Dedifferentiated amniotic fluid mesenchymal stem cell (primary cell): ENCODE measurements at regions not wholly inside any gene's neighbourhood (a gene's known extent, or its start where the extent isn't known, plus 50 kb on each side); places are given as distances from the start of the nearest gene placed in this dataset.
"Not testable (repeated sequence)": the region's sequence is repeated elsewhere in the genome, so short reads cannot be mapped to it uniquely, and the experiment has no call there.

ENCODE experiments used
- DNase-seq: peaks from one replicate; pipeline ENCODE4 v3.0.0-alpha.2; 2016; ENCODE audit errors: extremely low spot score

- no peak for DNase-seq
These were observed 72.1 kb downstream of the AKR1C4 start for GRCh38 chr10:5268743-5269142.

DNA sequence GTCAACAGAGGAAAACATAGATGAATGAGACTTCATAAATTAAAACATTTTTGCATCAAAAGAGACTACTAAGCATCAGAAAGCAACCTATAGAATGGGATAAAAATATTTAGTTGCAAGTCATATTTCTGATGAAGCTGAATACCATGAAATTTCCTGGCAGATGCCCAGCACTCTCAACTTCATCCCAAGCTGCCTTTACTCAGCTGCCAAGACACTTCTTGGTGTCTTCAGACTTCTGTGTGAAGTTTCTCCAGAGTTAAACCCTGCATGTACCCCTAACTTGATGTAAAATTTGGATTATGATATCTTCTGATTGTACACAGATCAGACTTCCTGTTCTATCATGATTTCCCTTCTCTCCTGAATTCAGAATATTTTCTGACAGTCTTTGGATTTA is 73.2 kb downstream of the AKR1C4 start:
- DNase-seq: no peak

DNA sequence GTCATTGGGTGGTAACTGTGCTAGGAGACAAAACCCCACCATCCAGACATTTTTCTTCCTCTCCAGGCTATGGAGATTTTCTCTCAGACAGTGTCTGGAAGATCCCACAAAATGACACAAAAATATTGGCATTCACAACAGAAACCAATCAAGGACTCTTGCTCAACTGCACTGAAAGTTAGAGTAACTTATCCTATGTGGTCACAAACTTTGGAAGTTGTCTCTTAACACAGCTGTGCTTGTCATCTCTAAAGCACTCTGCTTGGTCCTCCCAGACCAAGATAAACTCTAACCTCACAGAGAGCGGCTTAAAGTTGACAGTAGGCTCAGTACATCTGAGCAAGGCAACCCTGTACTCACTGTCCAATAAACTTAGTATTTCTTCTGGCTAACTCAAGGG is 74.9 kb downstream of the AKR1C4 start:
- DNase-seq: no peak

- no peak for DNase-seq
These were observed 75.6 kb downstream of the AKR1C4 start for GRCh38 chr10:5272065-5272803.

GRCh38 chr10:5274795-5275194 is 78.2 kb downstream of the AKR1C4 start:
- no peak for DNase-seq

GRCh38 chr10:5281356-5281755 is 83.4 kb upstream of the UCN3 start:
- no peak for DNase-seq

GRCh38 chr10:5282137-5282536 is 82.6 kb upstream of the UCN3 start:
- DNase-seq: no peak

DNA sequence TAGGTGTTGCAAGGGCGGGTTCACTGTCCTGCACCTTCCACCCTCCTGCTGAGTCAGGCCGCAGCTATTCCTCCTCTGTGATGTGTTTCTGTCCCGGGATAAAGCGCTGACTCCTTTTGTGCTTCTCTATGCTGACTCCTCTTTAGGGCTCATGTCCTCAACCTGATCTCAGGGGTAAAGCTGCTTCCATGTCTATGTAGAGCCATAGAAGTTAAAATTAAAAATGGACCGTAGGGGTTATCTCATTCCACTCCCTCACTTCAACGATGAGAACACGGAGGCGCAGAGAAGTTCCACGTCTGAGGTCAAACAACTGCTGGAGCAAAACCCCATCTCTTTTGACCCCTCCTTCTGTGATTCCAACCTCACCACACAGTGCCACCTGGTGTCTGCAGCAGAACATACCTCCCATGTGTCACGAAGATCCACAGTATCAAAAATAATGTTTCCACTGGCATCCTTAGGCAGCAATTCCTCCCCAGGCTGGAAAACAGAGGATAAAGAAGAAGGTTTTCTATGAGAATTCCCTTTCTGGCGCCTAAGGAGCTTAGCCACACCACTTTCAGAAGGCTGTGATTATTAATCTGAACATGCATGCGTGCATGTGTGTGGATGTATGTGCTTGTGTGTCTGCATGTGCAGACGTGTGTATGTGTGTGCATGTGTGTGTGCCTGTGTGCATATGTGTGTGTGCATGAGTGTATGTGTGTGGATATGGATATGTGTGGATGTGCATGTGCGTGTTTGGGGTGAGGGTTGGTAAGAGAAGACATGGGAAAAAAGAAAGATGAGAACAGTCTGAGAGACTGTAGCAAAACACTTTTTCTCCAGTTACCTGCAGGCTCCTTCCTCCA is 81.2 kb upstream of the UCN3 start:
- DNase-seq: no peak

DNA sequence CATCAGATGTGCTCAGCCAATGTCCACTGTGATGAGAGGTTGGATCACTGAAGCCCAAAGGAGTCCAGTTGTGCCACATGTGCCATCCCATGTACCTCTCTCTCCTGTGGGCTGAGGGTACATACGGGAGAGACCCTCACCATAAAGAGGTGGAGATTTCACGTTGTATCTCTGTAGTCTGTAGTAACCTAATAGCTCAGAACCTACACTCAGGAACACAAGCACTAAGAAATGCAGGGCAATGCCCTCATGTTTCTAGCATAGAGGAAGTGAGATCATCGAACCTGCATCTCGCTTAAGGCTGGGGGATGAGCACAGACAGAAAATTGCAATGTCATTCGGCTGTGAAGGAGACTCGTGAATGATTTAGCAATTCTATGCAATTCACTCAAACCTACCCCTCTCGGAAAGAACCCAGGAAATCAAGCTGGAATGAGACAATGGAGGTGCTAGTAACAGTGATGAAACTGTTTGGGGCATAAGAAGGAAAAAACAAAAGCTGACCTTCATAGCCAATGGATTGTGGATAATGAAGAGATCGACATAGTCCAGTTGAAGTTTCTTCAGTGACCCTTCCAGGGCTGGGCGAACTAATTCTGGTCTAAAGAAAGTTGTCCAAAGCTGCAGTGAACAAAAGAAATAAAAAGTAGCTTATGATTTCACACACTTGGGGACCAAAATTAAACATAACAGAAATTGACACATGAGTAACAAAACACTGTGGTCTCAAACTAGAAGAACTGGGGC is 80.3 kb upstream of the UCN3 start:
- DNase-seq: no peak

- DNase-seq: no peak
These were observed 79.6 kb upstream of the UCN3 start for GRCh38 chr10:5285186-5285585.

DNA sequence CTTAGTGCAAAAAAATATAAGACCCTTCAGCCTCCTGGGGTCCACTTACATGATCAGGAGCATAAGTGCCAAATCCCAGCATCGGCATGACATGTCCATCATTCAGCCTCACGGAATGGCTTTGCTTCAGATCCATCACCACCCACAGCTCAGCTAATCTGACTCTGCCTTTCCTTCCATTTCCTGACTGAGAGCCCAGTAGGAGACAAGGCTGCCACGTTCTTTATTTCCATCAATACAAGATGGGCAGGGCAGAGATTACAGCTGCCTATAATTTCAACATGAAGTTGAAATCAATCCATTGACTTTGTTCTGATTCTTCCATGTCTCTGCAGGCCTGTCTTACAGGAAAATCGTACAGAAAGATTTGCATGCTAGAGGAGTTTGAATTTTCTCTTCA is 76.4 kb upstream of the UCN3 start:
- DNase-seq: no peak

DNA sequence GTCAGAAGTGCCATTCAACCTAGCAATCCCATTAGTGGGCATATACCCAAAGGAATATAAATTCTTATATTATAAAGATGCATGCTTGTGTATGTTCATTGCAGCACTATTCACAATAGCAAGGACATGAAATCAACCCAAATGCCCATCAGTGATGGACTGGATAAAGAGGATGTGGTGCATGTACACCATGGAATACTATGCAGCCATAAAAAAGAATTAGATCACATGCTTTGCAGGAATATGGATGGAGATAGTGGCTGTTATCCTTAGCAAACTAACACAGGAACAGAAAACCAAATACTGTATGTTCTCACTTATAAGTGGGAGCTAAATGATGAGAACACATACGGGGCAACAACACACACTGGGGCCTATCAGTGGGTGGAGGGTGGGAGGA is 75.5 kb upstream of the UCN3 start:
- not testable (repeated sequence) for DNase-seq

DNA sequence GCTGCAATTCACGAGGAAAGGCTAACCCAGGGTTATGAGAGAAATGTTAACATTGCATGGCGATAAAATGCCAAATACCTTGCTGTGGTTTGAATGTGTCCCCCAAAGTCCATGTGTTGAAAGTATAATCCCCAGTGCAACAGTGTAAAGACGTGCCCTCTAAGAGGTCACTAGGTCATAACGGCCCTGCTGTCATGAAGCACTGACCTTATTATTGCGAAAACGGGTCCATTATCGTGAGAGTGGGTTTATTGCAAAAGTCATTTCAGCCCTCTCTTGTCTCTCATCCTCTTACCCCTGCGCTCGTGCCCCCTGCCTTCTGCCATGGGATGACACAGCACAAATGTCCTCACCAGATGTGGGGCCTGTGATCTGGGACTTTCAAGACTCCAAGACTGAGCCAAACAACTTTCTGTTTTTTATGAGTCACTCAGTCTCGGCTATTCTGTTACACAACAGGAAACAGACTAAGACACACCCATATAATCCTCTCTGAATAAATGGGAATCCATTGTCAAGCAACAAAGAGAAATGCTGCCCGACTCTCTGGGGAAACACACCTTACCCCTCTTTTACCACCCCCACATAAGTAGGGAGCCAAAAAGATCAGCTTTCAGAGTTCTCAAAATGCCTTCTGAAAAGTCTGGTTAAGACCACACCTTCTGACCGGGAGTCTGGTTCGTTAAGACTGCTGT is 73.1 kb upstream of the UCN3 start:
- peak; percentile 77 for DNase-seq

DNA sequence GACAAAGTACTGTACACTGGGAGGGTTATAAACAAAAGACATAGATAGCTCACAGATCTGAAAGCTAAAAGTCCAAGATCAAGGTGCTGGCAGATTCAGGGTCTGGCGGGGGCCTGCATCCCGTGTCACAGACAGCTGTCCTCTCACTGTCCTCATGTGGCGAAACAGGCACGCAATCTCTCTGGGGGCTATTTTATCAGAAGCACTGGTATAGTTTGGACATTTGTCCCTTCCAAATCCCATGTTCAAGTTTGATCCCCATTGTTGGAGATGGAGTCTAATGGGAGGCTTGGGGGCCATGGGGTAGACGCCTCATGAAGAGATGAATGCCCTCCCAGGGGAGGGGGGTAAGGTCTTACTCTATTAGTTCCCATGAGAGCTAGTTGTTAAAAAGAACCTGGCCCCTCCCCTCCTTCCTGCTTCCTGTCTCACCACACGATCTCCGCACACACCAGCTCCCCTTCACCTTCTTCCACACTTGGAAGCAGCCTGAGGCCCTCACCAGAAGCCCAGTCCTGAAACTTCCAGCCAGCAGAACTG is 72.5 kb upstream of the UCN3 start:
- no peak for DNase-seq

DNA sequence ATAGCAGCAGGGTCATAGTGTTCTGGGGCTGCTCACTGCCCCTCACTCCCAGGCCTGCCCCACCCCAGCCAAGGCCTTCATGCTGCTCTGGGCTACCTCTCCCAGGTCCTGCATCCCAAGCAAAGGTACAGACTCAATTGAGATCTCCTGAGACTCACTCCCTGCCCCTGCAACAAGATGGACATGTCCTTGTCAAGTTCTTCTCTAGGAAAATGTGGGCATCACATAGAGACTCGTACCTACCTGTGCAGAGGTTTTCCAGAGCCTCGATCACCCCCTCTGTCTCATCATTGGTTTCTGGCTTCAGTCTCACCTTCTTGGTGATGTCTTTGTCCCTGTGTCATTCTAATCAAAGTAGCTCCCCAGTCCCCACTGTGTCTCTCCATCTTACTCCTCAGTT is 71.8 kb upstream of the UCN3 start:
- DNase-seq: not testable (repeated sequence)

- peak; percentile 27 for DNase-seq
These were observed 70.8 kb upstream of the UCN3 start for GRCh38 chr10:5293691-5294550.

GRCh38 chr10:5297466-5297865 is 67.3 kb upstream of the UCN3 start:
- DNase-seq: no peak

- no peak for DNase-seq
These were observed 66.8 kb upstream of the UCN3 start for GRCh38 chr10:5297996-5298395.

DNA sequence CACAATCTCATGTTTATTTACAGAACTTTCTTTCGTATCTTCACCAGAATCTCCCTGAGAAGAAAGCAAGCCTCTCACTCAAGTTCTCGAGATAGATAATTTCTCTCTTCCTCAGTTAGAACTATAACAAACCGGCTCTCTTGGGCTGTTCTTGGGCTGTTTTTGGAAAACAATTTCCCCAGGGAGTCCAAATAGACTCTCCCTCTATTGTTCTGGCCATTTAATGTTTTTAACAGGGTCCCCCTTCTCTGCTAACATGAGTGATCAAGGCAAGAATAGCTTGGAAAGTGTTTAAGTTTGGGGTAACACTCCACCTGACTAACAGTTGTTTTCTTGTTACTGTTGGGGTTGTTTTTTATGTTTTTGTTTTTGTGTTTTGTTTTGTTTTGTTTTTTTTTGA is 64.8 kb upstream of the UCN3 start:
- DNase-seq: no peak

DNA sequence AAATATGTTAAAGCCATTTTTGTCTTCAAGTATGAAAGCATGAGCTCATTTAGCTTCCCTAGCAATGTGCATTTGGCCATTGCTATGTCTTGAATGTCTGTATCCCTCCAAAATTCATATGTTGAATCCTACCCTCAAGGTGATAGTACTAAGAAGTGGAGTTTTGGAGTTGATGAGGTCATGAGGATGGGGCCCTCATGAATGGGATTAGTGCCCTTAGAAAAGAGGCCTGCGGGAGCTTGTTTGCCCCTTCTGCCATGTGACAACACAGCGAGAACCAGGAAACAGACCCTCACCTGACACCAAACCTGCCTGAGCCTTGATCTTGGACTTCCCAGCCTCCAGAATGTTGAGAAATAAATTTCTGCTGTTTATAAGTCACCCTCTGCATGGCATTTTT is 61.3 kb upstream of the UCN3 start:
- no peak for DNase-seq

DNA sequence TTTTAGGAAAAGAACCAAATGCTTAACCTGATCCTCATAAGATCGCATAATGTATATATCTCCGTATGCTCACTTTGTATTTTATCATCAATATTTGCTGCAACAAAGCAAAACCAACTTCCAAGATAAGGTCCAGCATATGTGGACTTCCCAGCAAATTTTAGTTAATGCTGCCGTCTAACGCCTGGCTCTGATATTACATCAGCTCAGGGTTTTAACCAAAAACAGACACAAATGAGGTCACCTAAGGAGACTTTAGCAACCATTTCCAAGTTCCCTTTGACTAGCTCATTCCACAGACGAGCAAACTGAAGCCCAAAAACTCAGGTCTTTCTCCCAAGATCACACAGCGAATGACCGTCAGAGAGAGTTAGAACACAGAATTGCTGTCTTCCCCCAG is 59.4 kb upstream of the UCN3 start:
- DNase-seq: peak; percentile 31
